Gastroesophageal sphincter (tissue), 3 donors: ENCODE measurements at regions not wholly inside any gene's neighbourhood (a gene's known extent, or its start where the extent isn't known, plus 50 kb on each side); places are given as distances from the start of the nearest gene placed in this dataset.

Experiments
- POLR2A ChIP-seq, 2 donors: fragments of 450-650 bp; IDR thresholded peaks; one replicate each; pipeline ENCODE4 v1.6.1; 2017; ENCODE audit warnings: antibody characterized with exemption in 2 of 2, mild to moderate bottlenecking in 2 of 2, moderate library complexity in 1 of 2
- POLR2AphosphoS5 ChIP-seq: sonication (generic); formaldehyde crosslinking; IDR thresholded peaks from one replicate; pipeline ENCODE4 v1.6.1; 2017; ENCODE audit warnings: antibody characterized with exemption
- TF ChIP-seq, protein P1 (sequence below), 4 experiments: fragments of 200-600 bp in 2 of 4; fragments of 450-650 bp in 2 of 4; sonication (generic) in 1 of 4; IDR thresholded peaks; one replicate each; pipeline ENCODE4 v1.5.1; 2017 to 2019; ENCODE audit warnings: antibody characterized with exemption in 4 of 4, mild to moderate bottlenecking in 2 of 4, moderate library complexity in 2 of 4

DNA sequence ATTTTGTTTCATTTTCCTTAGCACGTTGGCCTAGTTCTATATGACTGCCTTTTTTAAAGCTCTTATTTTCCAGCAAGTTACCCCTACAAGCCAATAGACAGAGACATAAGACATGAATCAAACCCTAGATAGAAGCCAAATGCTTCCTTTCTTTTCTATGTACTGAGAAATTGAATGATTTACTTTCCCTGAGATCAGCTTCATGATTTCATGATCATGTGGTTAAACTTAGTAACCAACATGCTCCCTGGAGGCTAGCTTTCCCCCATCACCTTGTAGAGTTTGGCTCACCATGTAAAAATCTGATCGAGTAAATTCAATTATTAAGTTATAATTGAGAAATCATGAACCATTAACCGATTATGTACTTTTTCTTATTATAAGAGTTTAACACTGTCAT lies 148.1 kb upstream of the LRIG3 start:
- TF ChIP-seq POLR2A (IDR thresholded peaks at IDR 0.05) (no peak), POLR2AphosphoS5 (no peak)
- TF ChIP-seq, protein P1, sequence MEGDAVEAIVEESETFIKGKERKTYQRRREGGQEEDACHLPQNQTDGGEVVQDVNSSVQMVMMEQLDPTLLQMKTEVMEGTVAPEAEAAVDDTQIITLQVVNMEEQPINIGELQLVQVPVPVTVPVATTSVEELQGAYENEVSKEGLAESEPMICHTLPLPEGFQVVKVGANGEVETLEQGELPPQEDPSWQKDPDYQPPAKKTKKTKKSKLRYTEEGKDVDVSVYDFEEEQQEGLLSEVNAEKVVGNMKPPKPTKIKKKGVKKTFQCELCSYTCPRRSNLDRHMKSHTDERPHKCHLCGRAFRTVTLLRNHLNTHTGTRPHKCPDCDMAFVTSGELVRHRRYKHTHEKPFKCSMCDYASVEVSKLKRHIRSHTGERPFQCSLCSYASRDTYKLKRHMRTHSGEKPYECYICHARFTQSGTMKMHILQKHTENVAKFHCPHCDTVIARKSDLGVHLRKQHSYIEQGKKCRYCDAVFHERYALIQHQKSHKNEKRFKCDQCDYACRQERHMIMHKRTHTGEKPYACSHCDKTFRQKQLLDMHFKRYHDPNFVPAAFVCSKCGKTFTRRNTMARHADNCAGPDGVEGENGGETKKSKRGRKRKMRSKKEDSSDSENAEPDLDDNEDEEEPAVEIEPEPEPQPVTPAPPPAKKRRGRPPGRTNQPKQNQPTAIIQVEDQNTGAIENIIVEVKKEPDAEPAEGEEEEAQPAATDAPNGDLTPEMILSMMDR (IDR thresholded peaks at IDR 0.05), result no peak
